ENCODE measurements at regions not wholly inside any gene's neighbourhood (a gene's known extent, or its start where the extent isn't known, plus 50 kb on each side); places are given as distances from the start of the nearest gene placed in this dataset.

GRCh38 chr5:133694181-133694831 lies 82.0 kb upstream of the FSTL4 start:
- Mint-ChIP-seq H3K27ac (no peak overlapping the region), H3K27me3 (ENCODE audit: insufficient read depth) (peaks cover 16% of the 10 kb centered on the region), H3K36me3 (ENCODE audit: low read depth) (no peaks in the 10 kb centered on the region), H3K9me3 (no peaks in the 10 kb centered on the region), H3K4me1 (ENCODE audit: low read depth) (no peaks in the 10 kb centered on the region), H3K4me3 (no peak overlapping the region)
- DNase-seq = no peak
- no peak for TF ChIP-seq CTCF (IDR thresholded peaks at IDR 0.05)

GRCh38 chr5:133691448-133691847 lies 79.1 kb upstream of the FSTL4 start:
- Mint-ChIP-seq H3K36me3 (ENCODE audit: low read depth) (no peaks in the 10 kb centered on the region), H3K9me3 (no peaks in the 10 kb centered on the region), H3K27ac (no peak overlapping the region), H3K4me3 (no peak overlapping the region), H3K27me3 (ENCODE audit: insufficient read depth) (peaks cover 22% of the 10 kb centered on the region), H3K4me1 (ENCODE audit: low read depth) (no peaks in the 10 kb centered on the region)
- no peak for TF ChIP-seq CTCF (IDR thresholded peaks at IDR 0.05)
- no peak for DNase-seq

DNA sequence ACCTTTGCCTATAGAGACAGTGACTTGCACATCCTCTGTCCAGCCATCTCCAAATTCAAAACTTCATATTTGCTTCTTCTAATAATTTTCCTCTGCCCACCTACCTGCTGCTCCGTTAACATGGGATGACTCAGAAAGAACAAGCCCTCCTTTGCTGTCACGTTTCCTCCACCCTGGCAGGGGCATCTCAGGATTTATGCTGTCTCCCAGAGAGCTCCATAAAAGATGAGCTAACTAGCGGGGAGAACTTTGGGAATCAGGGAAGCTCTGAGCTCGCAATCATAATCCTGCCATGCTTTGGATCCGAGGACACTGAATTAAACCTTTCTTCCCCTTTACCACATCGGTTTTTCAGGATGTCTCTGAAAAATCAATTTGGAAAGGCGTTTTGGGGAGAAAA lies 78.4 kb upstream of the FSTL4 start:
- no peak for TF ChIP-seq CTCF (IDR thresholded peaks at IDR 0.05)
- Mint-ChIP-seq H3K4me1 (ENCODE audit: low read depth) (no peaks in the 10 kb centered on the region), H3K9me3 (no peaks in the 10 kb centered on the region), H3K36me3 (ENCODE audit: low read depth) (no peaks in the 10 kb centered on the region), H3K27ac (no peak overlapping the region), H3K4me3 (no peak overlapping the region), H3K27me3 (ENCODE audit: insufficient read depth) (peaks cover 22% of the 10 kb centered on the region)
- no peak for DNase-seq

DNA sequence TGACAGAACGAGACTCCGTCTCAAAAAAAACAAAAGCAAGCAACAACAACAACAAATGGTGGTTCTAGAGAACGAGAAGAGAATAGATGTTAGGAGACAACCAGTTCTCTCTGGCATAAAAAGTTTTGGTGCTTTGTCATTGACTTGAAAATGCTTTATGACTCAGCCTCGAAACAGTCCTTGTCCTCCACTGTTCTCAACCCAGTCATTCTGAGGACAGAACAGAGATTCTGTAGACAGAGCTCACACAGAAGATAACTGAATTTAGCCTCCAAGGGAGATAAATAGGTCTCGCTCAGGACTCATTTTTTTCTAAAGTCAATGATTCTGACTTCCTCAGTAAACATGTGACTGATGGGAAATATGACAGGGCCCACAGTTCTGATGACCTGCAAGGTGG lies 76.0 kb upstream of the FSTL4 start:
- Mint-ChIP-seq H3K4me1 (ENCODE audit: low read depth) (no peaks in the 10 kb centered on the region), H3K36me3 (ENCODE audit: low read depth) (no peaks in the 10 kb centered on the region), H3K27me3 (ENCODE audit: insufficient read depth) (peaks cover 22% of the 10 kb centered on the region), H3K4me3 (no peak overlapping the region), H3K27ac (no peak overlapping the region), H3K9me3 (no peaks in the 10 kb centered on the region)
- no peak for TF ChIP-seq CTCF (IDR thresholded peaks at IDR 0.05)
- DNase-seq = peak; percentile 39

- Mint-ChIP-seq H3K4me1 (ENCODE audit: low read depth) (no peaks in the 10 kb centered on the region), H3K9me3 (no peaks in the 10 kb centered on the region), H3K36me3 (ENCODE audit: low read depth) (no peaks in the 10 kb centered on the region), H3K4me3 (no peak overlapping the region), H3K27ac (no peak overlapping the region), H3K27me3 (ENCODE audit: insufficient read depth) (peaks cover 22% of the 10 kb centered on the region)
- TF ChIP-seq CTCF (IDR thresholded peaks at IDR 0.05) = no peak
- no peak for DNase-seq
Observed at GRCh38 chr5:133687212-133688061, 75.1 kb upstream of the FSTL4 start.
